Neural progenitor cell (in vitro differentiated cells): ENCODE measurements at regions not wholly inside any gene's neighbourhood (a gene's known extent, or its start where the extent isn't known, plus 50 kb on each side); places are given as distances from the start of the nearest gene placed in this dataset.

ENCODE experiments used
- EZH2phosphoT487 ChIP-seq: fragments of 200-600 bp; sonication (generic); IDR thresholded peaks from 2 replicates; pipeline ENCODE4 v1.6.1; 2017; ENCODE audit warnings: antibody characterized with exemption
- TF ChIP-seq, protein P1 (sequence below): fragments of 200-600 bp; sonication (generic); IDR thresholded peaks from 2 replicates; pipeline ENCODE4 v1.5.1; 2017; ENCODE audit warnings: antibody characterized with exemption, mild to moderate bottlenecking

DNA sequence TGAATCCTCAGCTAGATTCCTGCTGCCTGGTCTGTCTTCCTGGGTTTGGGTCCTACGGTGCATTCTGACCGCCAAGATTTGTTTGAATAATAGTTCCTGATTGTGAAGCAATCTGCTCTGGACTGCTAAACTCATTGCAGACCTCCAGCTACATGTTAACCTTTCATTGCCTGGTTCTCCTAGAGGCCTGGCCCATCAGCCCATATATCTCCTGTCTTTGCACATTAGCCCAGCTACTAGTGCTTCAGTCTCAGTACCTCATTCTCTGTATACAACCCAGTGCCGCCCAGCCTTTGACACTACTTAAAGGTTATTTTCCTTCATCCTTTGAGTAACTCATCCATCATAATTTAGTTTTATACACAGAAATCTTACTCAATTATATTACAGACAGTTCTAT, 65.6 kb upstream of the GRIP1 start:
- TF ChIP-seq, protein P1, sequence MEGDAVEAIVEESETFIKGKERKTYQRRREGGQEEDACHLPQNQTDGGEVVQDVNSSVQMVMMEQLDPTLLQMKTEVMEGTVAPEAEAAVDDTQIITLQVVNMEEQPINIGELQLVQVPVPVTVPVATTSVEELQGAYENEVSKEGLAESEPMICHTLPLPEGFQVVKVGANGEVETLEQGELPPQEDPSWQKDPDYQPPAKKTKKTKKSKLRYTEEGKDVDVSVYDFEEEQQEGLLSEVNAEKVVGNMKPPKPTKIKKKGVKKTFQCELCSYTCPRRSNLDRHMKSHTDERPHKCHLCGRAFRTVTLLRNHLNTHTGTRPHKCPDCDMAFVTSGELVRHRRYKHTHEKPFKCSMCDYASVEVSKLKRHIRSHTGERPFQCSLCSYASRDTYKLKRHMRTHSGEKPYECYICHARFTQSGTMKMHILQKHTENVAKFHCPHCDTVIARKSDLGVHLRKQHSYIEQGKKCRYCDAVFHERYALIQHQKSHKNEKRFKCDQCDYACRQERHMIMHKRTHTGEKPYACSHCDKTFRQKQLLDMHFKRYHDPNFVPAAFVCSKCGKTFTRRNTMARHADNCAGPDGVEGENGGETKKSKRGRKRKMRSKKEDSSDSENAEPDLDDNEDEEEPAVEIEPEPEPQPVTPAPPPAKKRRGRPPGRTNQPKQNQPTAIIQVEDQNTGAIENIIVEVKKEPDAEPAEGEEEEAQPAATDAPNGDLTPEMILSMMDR: no peak
- TF ChIP-seq EZH2phosphoT487: no peak
